Retinal pigment epithelial cell (primary cell): ENCODE measurements at regions not wholly inside any gene's neighbourhood (a gene's known extent, or its start where the extent isn't known, plus 50 kb on each side); places are given as distances from the start of the nearest gene placed in this dataset.
A peak's percentile ranks its signal among the peaks of the same experiment; 100 is the strongest.

Experiments used
- DNase-seq: peaks from one replicate; pipeline ENCODE4 v3.0.0-alpha.2; 2010; ENCODE audit warnings: low read depth
- H3K4me3 ChIP-seq: 2 replicates; pipeline ENCODE4 v1.5.1; 2011; ENCODE audit warnings: mild to moderate bottlenecking, low read length, control low read depth, moderate library complexity
- TF ChIP-seq, protein P1 (sequence below): conservative IDR thresholded peaks from 2 replicates; pipeline ENCODE4 v1.5.1; 2011; ENCODE audit warnings: low read depth, low read length, control low read depth, inconsistent platforms

DNA sequence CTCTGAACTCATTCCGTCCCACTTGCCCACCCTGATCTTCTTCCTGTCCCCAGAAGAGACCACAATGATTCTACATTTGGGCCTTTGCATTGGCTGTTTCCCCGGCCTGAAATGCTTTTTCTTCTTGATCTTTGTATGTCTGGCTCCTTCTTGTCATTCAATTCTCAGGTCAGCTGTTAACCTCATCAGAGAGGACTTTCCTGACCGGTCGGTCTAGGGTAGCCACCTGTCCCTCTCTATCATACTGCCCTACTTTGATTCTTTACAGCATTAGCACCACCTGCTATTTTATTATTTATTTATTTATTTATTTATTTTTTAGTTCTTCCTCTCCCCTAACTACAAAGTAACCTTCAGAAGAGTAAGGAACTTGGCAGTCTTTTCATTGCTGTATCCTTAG, 84.3 kb downstream of the DYRK2 start:
- no peak overlapping the region for H3K4me3 ChIP-seq
- TF ChIP-seq, protein P1, sequence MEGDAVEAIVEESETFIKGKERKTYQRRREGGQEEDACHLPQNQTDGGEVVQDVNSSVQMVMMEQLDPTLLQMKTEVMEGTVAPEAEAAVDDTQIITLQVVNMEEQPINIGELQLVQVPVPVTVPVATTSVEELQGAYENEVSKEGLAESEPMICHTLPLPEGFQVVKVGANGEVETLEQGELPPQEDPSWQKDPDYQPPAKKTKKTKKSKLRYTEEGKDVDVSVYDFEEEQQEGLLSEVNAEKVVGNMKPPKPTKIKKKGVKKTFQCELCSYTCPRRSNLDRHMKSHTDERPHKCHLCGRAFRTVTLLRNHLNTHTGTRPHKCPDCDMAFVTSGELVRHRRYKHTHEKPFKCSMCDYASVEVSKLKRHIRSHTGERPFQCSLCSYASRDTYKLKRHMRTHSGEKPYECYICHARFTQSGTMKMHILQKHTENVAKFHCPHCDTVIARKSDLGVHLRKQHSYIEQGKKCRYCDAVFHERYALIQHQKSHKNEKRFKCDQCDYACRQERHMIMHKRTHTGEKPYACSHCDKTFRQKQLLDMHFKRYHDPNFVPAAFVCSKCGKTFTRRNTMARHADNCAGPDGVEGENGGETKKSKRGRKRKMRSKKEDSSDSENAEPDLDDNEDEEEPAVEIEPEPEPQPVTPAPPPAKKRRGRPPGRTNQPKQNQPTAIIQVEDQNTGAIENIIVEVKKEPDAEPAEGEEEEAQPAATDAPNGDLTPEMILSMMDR = no peak

GRCh38 chr12:67735868-67736267, 87.3 kb downstream of the DYRK2 start:
- no peak for DNase-seq
- TF ChIP-seq, protein P1 = no peak
- no peak overlapping the region for H3K4me3 ChIP-seq

More for the DNA sequence above, 84.3 kb downstream of the DYRK2 start:
- no peak for DNase-seq

- H3K4me3 ChIP-seq = no peak overlapping the region
- TF ChIP-seq, protein P1 = no peak
- DNase-seq = no peak
Observed at GRCh38 chr12:67740711-67741110, 92.2 kb downstream of the DYRK2 start.

DNA sequence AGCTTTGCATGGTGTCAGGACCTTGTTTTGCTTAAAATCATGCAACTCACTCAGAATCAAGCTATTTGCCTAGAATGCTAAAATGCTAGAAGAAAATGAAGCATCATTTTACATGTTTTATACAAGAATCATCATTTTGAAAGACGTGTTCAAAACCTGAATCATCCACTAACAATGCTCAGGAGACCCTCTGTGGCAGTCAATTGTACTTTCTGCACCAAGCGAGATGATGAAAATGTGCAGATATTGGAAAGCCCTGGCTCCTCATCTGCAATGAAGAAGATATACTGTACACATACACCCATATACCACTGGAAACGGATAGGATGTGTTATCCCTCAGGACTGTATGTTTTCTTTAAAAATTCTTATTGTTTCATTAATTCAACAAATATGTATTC, 92.7 kb downstream of the DYRK2 start:
- TF ChIP-seq, protein P1 = no peak
- no peak for DNase-seq
- no peak overlapping the region for H3K4me3 ChIP-seq

DNA sequence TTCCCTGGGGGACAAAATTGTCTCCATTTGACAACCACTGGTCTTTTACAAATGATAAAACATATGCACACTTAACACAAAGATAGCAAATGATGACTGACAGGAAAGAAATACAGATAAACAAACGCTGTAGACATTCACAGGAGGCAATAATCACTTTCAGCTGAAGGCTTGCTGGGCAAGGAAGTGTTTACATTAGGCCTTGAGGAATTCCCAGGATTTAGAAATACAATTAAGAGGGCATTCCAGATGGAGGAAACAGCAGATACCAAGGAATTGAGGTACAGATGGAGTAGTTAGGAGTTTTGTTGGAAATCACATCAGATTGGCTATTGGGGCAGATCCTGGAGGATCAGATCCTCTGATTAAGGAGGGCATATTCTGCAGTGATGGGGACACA, 93.9 kb downstream of the DYRK2 start:
- no peak for DNase-seq
- H3K4me3 ChIP-seq = no peak overlapping the region
- TF ChIP-seq, protein P1 = no peak

GRCh38 chr12:67747869-67748742, 99.6 kb downstream of the DYRK2 start:
- DNase-seq = peak; percentile 92
- H3K4me3 ChIP-seq = no peak overlapping the region
- TF ChIP-seq, protein P1 = peak; percentile 26

- H3K4me3 ChIP-seq = no peak overlapping the region
- TF ChIP-seq, protein P1 = no peak
- DNase-seq = no peak
Observed at GRCh38 chr12:67748743-67749040, 100.1 kb downstream of the DYRK2 start.
